ENCODE measurements at regions not wholly inside any gene's neighbourhood (a gene's known extent, or its start where the extent isn't known, plus 50 kb on each side); places are given as distances from the start of the nearest gene placed in this dataset.

DNA sequence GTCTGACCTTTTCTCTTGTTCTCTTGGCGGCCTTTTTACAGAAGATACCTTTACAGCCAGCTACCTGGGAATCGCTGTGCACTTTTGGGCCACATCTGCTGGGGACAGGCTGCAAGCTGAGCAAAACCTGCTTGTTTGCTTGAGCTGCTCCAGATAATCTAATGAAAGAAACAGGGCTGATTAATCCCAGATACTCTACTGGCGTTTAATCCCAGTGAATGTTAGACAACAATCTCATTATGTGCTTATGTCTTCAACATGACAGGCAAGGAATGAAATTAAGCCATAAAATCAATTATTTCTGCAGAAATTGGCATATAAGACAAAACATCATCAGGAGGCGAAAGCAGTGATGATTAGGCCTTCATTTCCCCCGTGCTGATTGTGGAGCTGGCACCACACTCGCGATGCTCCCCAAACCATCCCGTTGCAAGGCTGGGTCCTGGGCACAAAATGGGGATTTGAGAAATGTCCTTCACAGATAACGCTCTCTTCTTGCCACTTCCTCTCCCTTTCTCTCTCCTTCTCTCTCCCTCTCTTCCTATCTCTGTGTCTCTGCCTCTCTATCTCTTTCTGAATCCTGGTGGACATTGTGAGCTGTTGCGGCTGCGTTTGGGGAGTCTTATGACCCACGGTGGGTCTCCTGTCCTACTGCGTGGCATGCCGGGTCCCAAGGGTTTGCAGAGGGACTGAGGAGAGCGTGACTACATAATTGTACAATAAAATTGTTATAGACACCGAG, 1053.8 kb downstream of the TBC1D22A start:
- DNase-seq (ENCODE audit: low spot score): no peak

DNA sequence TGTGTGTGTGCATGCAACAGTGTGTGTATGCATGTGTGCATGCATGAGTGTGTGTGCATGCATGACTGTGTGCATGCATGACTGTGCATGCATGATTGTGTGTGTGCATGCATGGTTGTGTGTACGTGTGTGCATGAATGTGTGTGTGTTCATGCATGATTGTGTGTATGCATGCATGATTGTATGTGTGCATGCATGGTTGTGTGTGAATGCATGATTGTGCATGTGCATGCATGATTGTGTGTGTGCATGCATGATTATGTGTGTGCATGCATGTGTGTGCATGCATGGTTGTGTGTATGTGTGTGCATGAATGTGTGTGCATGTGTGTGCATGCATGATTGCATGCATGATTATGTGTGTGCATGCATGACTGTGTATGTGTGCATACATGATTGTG, 1052.0 kb downstream of the TBC1D22A start:
- no peak for DNase-seq (ENCODE audit: low spot score)

DNA sequence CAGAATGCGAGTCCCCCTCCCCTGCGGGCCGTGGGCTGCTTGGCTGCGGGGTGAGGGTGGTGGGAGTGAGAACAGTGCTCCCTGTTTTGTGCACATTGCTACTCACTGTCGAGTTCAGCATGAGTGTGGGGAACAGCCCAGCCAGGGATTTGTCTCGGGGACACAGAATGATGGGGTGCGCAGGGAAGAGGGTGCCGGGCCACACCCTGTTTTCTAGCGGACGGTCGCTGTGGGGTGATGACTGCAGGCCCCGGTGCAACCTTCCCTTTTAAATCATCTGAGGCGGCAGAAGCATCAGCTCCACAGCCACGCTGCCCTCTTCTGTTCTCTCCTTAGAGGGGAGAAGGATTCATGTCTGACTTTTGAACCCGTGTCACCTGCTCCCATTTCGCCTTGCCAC, 1051.2 kb downstream of the TBC1D22A start:
- DNase-seq (ENCODE audit: low spot score): no peak

DNA sequence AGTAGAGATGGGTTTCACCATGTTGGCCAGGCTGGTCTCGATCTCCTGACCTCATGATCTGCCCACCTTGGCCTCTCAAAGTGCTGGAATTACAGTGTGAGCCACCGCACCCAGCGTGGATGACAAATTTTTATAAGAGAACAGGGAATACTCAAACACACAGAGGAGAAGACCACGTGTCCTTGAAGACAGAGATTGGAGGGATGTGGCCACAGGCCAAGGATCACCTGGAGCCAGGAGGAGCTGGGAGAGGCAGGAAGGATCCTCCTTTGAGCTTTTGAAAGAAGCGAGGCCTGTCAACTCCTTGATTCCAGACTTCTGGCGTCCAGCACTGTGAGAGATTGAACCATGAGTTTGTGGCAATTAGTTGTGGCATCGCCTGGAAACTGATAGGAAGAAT, 1049.5 kb downstream of the TBC1D22A start:
- no peak for DNase-seq (ENCODE audit: low spot score)

GRCh38 chr22:47810505-47811500, 1048.4 kb downstream of the TBC1D22A start:
- no peak for DNase-seq (ENCODE audit: low spot score)

GRCh38 chr22:47808886-47809620, 1046.6 kb downstream of the TBC1D22A start:
- DNase-seq (ENCODE audit: low spot score): no peak

GRCh38 chr22:47808236-47808635, 1045.8 kb downstream of the TBC1D22A start:
- no peak for DNase-seq (ENCODE audit: low spot score)

DNA sequence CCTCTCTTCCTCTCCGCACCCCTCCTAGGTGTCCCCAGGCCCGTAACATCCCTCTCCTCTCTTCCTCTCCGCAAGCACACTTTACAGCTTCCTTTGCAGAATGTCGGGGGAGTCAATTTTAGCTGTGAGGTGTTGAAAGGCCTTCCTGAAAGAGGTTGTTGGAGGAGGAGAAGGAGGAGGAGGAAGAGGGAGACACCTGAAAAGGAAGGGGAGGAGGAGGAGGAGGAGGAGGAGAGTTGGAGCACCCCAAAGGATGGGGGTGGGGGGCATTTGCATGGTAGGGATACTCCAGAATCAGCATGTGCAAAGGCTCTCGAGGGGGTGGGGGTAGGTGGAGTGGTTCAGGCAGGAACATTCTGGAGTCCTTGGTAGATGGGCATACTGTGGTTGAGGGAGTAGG, 1045.1 kb downstream of the TBC1D22A start:
- no peak for DNase-seq (ENCODE audit: low spot score)

DNA sequence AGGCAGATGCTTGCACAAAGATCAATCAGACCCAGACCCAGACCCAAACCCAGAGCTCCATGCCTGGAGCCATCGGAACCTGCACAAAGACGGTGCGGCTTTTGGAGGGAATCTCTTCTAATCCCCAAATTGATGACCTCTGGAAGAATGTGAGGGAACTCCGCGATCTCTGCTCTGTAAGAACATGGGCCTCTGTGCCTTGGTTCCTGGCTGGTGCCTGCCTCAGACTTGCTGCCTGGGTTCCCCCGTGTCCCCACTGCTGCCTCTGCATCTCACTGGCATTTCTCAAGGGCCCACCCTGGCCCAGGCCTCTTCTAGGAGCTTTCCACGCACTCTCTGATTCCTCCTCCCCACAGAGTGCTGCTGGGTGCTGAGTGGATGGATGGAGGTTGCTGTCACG, 1044.4 kb downstream of the TBC1D22A start:
- DNase-seq (ENCODE audit: low spot score): no peak

GRCh38 chr22:47805394-47805935, 1043.0 kb downstream of the TBC1D22A start:
- DNase-seq (ENCODE audit: low spot score): no peak

GRCh38 chr22:47804281-47804680, 1041.8 kb downstream of the TBC1D22A start:
- DNase-seq (ENCODE audit: low spot score): no peak

DNA sequence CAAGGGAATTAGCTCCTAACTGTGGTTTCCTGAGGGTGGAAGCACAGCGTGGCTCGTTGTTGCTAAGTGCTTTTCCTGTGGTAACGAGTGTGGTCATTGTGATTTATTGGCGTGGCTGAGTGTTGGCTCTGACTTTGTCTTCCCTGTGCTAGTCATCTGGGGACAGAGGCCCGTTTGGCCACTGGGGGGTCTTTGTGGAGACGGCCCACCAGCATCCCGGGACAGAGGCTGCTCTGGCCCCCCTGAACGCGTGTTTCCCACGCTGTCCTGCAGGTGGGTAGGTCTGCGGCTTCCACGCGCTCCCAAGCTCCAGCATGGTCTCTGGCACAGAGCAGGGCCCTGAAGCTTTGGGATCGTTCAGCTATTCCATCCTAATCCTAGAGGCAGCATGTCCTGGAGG, 1040.0 kb downstream of the TBC1D22A start:
- DNase-seq (ENCODE audit: low spot score): no peak

DNA sequence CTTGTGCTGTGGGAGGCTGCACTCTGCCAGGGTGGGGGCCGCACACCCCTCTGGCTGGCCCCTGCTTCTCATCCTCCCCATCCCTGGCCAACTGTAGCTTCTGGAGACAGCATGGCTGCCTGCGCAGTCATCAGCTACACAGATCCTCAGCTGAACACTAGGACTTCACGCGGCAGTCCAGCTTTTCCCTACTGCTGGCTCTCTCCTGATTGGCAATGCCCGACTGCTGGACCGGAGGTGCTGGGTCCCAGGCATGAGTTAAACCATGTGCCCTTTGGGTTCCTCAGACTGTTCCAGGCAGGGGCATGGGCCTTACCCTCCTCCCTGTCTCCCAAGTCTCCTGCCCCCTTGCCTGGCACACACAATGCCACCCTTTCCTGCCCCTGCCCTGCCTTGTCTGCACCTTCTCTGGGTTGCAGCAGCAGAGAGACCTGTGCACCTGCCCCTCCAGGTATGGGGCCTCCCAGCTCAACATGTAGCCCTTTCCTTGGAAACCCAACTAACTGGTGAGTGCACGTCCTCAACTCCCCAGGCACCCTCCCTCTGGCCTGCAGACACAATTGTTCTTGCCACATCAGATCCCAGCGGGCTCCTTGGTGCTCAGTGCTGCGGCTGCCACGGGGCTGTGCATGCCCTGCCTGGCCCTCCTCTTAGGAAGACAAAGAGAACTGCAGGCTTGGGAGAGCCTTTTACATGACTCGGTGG, 1039.2 kb downstream of the TBC1D22A start:
- no peak for DNase-seq (ENCODE audit: low spot score)

- DNase-seq (ENCODE audit: low spot score): no peak
Measured at GRCh38 chr22:47798229-47798628, 1035.8 kb downstream of the TBC1D22A start.

- DNase-seq (ENCODE audit: low spot score): no peak
Measured at GRCh38 chr22:47797342-47797945, 1035.0 kb downstream of the TBC1D22A start.

GRCh38 chr22:47796128-47796908, 1033.9 kb downstream of the TBC1D22A start:
- no peak for DNase-seq (ENCODE audit: low spot score)

GRCh38 chr22:47795477-47796127, 1033.2 kb downstream of the TBC1D22A start:
- DNase-seq (ENCODE audit: low spot score): no peak

DNA sequence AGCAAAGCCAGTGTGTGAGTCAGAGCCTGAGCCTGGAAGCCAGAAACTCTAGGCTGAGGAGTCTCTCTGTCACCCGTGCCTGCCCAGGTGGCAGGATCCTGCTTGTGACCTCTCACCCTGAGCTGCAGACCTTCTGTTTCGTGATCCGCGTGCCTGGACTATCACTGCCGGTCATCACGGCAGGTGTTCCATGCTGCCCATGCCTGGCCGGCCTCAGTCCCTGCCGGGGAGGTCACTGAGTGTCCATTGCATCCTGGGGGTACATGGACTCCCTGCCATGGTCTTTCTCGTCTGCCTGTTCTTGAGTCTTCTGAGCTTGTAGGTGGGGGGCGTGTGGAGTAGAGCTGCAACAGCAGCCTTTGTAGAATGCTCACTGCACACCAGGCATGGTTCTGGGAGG, 1032.4 kb downstream of the TBC1D22A start:
- DNase-seq (ENCODE audit: low spot score): no peak

DNA sequence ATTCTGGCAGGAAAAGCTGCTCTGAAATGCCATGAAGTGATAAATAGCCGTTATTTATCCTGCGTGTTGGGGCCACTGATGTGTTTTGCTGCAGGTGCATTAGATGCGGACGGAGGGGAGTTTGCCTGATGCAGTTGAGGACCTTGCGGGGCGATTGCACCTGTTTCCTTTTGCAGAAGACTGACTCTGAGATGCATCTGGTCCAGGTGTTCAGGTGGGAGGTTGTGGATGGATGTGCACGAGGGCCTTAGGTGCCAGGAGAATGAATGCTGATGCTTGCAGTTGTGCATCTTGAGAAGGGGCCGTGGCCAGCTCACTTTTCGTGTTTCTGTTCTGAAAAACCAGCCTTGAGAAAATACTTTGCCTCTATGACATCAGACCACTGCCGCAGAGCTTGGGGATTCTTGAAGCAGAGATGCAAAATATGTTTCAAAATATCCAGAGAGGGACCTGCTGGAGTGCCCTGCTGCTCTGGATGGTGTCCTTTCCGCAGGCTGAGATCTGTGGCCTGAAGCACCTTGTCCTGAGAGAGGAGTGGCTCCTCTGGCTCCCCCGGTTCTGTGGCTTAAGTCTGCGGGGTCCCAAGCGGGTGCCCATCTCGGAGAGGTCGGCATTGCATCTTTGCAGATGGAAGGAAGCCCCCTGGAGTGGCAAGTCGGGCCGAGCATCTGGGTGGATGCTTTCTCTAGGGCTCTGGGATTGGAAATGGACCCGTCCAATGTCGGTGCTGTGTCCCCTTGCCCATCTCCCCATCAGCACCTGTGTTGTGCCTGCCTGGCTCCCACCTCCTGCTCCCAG, 1031.1 kb downstream of the TBC1D22A start:
- no peak for DNase-seq (ENCODE audit: low spot score)
